Esophagus squamous epithelium (tissue), 4 donors: ENCODE measurements at regions not wholly inside any gene's neighbourhood (a gene's known extent, or its start where the extent isn't known, plus 50 kb on each side); places are given as distances from the start of the nearest gene placed in this dataset.

ENCODE experiments used
- POLR2A ChIP-seq, 4 donors: fragments of 450-650 bp; IDR thresholded peaks; one replicate each; pipeline ENCODE4 v1.6.1; 2017; ENCODE audit warnings: antibody characterized with exemption in 4 of 4, mild to moderate bottlenecking in 4 of 4, moderate library complexity in 3 of 4
- TF ChIP-seq, protein P1 (sequence below), 6 experiments: fragments of 450-650 bp in 4 of 6; fragments of 200-600 bp in 2 of 6; sonication (generic) in 2 of 6; IDR thresholded peaks; one replicate each; pipeline ENCODE4 v1.5.1; 2016 to 2019; ENCODE audit warnings: antibody characterized with exemption in 6 of 6, mild to moderate bottlenecking in 4 of 6, moderate library complexity in 4 of 6

DNA sequence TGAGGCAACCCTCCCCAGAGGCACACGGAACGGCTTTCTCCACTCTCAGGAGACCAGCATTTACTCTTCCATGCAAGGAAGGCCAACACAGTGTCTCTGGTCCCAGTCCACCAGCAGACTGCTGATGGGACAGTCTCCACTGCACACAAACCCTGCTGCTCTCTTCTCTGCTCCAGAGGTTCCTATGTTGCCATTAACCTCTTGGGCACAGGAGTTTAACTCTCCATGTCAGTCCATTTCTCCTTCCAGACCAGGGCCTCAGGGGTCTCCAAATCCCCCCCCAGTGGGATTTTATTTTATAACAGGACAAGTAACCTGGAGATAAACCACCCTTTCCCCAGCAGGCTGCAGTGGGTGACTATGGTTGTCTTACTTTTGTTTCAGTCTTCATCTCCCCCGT lies 452.5 kb downstream of the GADD45G start:
- TF ChIP-seq POLR2A (IDR thresholded peaks at IDR 0.05) = no peak
- TF ChIP-seq, protein P1, sequence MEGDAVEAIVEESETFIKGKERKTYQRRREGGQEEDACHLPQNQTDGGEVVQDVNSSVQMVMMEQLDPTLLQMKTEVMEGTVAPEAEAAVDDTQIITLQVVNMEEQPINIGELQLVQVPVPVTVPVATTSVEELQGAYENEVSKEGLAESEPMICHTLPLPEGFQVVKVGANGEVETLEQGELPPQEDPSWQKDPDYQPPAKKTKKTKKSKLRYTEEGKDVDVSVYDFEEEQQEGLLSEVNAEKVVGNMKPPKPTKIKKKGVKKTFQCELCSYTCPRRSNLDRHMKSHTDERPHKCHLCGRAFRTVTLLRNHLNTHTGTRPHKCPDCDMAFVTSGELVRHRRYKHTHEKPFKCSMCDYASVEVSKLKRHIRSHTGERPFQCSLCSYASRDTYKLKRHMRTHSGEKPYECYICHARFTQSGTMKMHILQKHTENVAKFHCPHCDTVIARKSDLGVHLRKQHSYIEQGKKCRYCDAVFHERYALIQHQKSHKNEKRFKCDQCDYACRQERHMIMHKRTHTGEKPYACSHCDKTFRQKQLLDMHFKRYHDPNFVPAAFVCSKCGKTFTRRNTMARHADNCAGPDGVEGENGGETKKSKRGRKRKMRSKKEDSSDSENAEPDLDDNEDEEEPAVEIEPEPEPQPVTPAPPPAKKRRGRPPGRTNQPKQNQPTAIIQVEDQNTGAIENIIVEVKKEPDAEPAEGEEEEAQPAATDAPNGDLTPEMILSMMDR (IDR thresholded peaks at IDR 0.05) = no peak
